Lower lobe of right lung (tissue), 2 donors: ENCODE measurements at regions not wholly inside any gene's neighbourhood (a gene's known extent, or its start where the extent isn't known, plus 50 kb on each side); places are given as distances from the start of the nearest gene placed in this dataset.

Experiments
- ATAC-seq, 2 donors: fragments of 200-7000 bp; cut with Tn5 transposase; one replicate each; pipeline ENCODE4 v1.9.1; 2020 to 2022; ENCODE audit warnings: mild to moderate bottlenecking in 2 of 2, moderate library complexity in 2 of 2
- DNase-seq: peaks from one replicate; pipeline ENCODE4 v3.0.0-alpha.2; 2020
- H3K27ac ChIP-seq: fragments of 200-600 bp; one replicate; pipeline ENCODE4 v1.8.0; 2022
- H3K27me3 ChIP-seq: fragments of 200-600 bp; one replicate; pipeline ENCODE4 v1.8.0; 2022; ENCODE audit warnings: low read depth
- H3K36me3 ChIP-seq: fragments of 200-600 bp; one replicate; pipeline ENCODE4 v1.8.0; 2022; ENCODE audit warnings: mild to moderate bottlenecking
- H3K4me1 ChIP-seq: fragments of 200-600 bp; one replicate; pipeline ENCODE4 v1.8.0; 2022
- H3K4me3 ChIP-seq: fragments of 200-600 bp; one replicate; pipeline ENCODE4 v1.8.0; 2022; ENCODE audit warnings: mild to moderate bottlenecking
- H3K9me3 ChIP-seq: fragments of 200-600 bp; one replicate; pipeline ENCODE4 v1.8.0; 2022
- CTCF ChIP-seq: fragments of 200-600 bp; IDR thresholded peaks from one replicate; pipeline ENCODE4 v1.8.0; 2022; ENCODE audit warnings: antibody characterized with exemption, mild to moderate bottlenecking
- intact Hi-C: fragments of 100-400 bp; cut with DNase I; formaldehyde crosslinking; loops from one replicate; pipeline ENCODE4 v1.11.0; 2022
- donor health status: DM: no; HTN: yes; CAD: no; lungs with severe emphysema.

- Histone ChIP-seq H3K27ac (no peak overlapping the region), H3K9me3 (no peaks in the 10 kb centered on the region), H3K4me3 (no peak overlapping the region), H3K36me3 (no peaks in the 10 kb centered on the region), H3K4me1 (no peaks in the 10 kb centered on the region), H3K27me3 (no peaks in the 10 kb centered on the region)
- DNase-seq = no peak
- TF ChIP-seq CTCF = no peak
- no peak for ATAC-seq
- intact Hi-C loops = no loop called here
These were observed 282.3 kb downstream of the SPRY2 start for GRCh38 chr13:80058626-80059025.

GRCh38 chr13:80055847-80056246 lies 285.1 kb downstream of the SPRY2 start:
- H3K27ac ChIP-seq = no peak overlapping the region
- DNase-seq (no peak), ATAC-seq (no peak)
- H3K36me3 ChIP-seq = no peaks in the 10 kb centered on the region
- H3K4me3 ChIP-seq = no peak overlapping the region
- no peaks in the 10 kb centered on the region for H3K27me3 ChIP-seq
- no peaks in the 10 kb centered on the region for H3K4me1 ChIP-seq
- no peak for TF ChIP-seq CTCF
- intact Hi-C loops = no loop called here
- H3K9me3 ChIP-seq = no peaks in the 10 kb centered on the region

GRCh38 chr13:80054806-80055205 lies 286.1 kb downstream of the SPRY2 start:
- H3K27ac ChIP-seq = no peak overlapping the region
- intact Hi-C loops = no loop called here
- H3K4me1 ChIP-seq = peaks cover 4% of the 10 kb centered on the region
- H3K9me3 ChIP-seq = no peaks in the 10 kb centered on the region
- no peaks in the 10 kb centered on the region for H3K27me3 ChIP-seq
- no peak for ATAC-seq
- H3K4me3 ChIP-seq = no peak overlapping the region
- DNase-seq = no peak
- H3K36me3 ChIP-seq = no peaks in the 10 kb centered on the region
- TF ChIP-seq CTCF = no peak

- no peak for ATAC-seq
These were observed 288.6 kb downstream of the SPRY2 start for GRCh38 chr13:80052286-80052685.

GRCh38 chr13:80050252-80050651 lies 290.7 kb downstream of the SPRY2 start:
- no peaks in the 10 kb centered on the region for H3K9me3 ChIP-seq
- no peaks in the 10 kb centered on the region for H3K36me3 ChIP-seq
- intact Hi-C loops = no loop called here
- TF ChIP-seq CTCF = no peak
- ATAC-seq = no peak
- H3K4me3 ChIP-seq = no peak overlapping the region
- H3K27ac ChIP-seq = no peak overlapping the region
- no peaks in the 10 kb centered on the region for H3K27me3 ChIP-seq
- peaks cover 23% of the 10 kb centered on the region for H3K4me1 ChIP-seq
- DNase-seq = no peak

More at GRCh38 chr13:80052286-80052685, 288.6 kb downstream of the SPRY2 start:
- Histone ChIP-seq H3K36me3 (no peaks in the 10 kb centered on the region), H3K27me3 (no peaks in the 10 kb centered on the region), H3K9me3 (no peaks in the 10 kb centered on the region), H3K4me3 (no peak overlapping the region), H3K4me1 (peaks cover 23% of the 10 kb centered on the region), H3K27ac (no peak overlapping the region)
- intact Hi-C loops = no loop called here
- DNase-seq = no peak
- TF ChIP-seq CTCF = no peak

- no peak overlapping the region for H3K27ac ChIP-seq
- no peaks in the 10 kb centered on the region for H3K9me3 ChIP-seq
- no peaks in the 10 kb centered on the region for H3K27me3 ChIP-seq
- peak; percentile 79 for DNase-seq
- no peak for TF ChIP-seq CTCF
- peaks cover 23% of the 10 kb centered on the region for H3K4me1 ChIP-seq
- no peak overlapping the region for H3K4me3 ChIP-seq
- peak; percentile 92 to 93 for ATAC-seq
- no peaks in the 10 kb centered on the region for H3K36me3 ChIP-seq
- intact Hi-C loops = no loop called here
These were observed 292.1 kb downstream of the SPRY2 start for GRCh38 chr13:80048802-80049201.
